ENCODE measurements at regions not wholly inside any gene's neighbourhood (a gene's known extent, or its start where the extent isn't known, plus 50 kb on each side); places are given as distances from the start of the nearest gene placed in this dataset.

GRCh38 chr9:7988644-7989280, 189.2 kb upstream of the DMAC1 start (continued):
- TF ChIP-seq CTCF (IDR thresholded peaks at IDR 0.05; ENCODE audit: control extremely low read depth in 1 of 3, insufficient read depth in 1 of 3, low read depth in 1 of 3, low read length in 3 of 3) (no peak), CHD1 (IDR thresholded peaks at IDR 0.05; ENCODE audit: low read depth, low read length) (no peak), RFX5 (IDR thresholded peaks at IDR 0.05; ENCODE audit: borderline replicate concordance, low read depth, low read length) (no peak), BCL11A (IDR thresholded peaks at IDR 0.05; ENCODE audit: low read depth in 2 of 2, low read length in 2 of 2) (no peak), BRCA1 (IDR thresholded peaks at IDR 0.05; ENCODE audit: low read depth, low read length) (no peak), RNF2 (IDR thresholded peaks at IDR 0.05; ENCODE audit: borderline replicate concordance, low read depth, low read length, missing control alignments, poor library complexity, severe bottlenecking) (no peak), TEAD4 (IDR thresholded peaks at IDR 0.05; ENCODE audit: low read depth, low read length) (no peak)
